ENCODE measurements at regions not wholly inside any gene's neighbourhood (a gene's known extent, or its start where the extent isn't known, plus 50 kb on each side); places are given as distances from the start of the nearest gene placed in this dataset.

DNA sequence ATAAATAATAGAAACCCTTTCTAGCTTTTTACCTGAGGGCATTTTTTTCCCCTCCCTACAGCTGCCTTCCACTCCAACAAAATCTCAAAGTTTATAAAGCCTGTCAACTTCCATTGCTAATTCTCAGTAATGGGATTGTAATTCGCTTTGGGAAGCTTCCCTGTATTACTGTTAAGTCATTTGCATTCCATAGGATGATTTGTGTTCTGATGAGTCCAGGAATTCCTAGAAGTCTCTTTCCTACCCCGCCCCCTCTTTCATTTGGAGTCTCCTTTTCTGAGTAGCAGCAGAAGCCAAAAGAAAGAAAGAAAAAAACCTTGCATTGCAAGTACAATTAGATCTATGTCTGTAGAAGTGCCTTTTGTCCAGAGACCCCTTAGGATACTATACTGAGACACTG lies 1033.3 kb downstream of the IGSF11 start:
- DNase-seq: no peak
- WGBS, 2 donors: 26 to 31% methylated on average over 2 of the region's 2 CpGs
- intact Hi-C loops (cut with DNase I): no loop called here

DNA sequence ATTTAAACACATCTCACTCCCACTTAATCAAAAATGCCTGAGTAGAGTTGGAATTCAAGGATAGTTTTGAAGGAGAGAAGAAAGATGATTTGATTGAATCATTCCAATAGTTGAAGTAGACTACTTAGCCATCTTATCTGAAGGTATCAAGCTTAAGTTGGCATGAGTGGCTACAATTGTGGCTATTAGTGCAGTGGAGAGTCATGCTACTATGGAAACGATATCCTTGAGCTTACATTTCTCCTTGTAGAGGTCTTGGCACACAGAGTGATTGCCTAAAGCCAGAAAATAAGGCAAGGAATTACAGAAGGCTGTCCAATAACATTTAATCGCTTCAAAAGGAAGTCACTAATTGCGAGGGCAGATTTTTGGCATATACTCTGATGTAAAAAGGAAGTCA lies 1022.7 kb downstream of the IGSF11 start:
- intact Hi-C loops (cut with DNase I): no loop called here
- H3K4me1 ChIP-seq: no peaks in the 10 kb centered on the region
- DNase-seq: no peak
- TF ChIP-seq CTCF (IDR thresholded peaks at IDR 0.05) (no peak), POLR2A (IDR thresholded peaks at IDR 0.05) (no peak)
- 32 to 41% methylated on average over 3 of the region's 3 CpGs for WGBS, 2 donors
- H3K27ac ChIP-seq: no peak overlapping the region
- H3K9me3 ChIP-seq: no peaks in the 10 kb centered on the region
- H3K4me3 ChIP-seq (replicated peaks in 1 of 3): no peak overlapping the region
- no peaks in the 10 kb centered on the region for H3K27me3 ChIP-seq
- no peaks in the 10 kb centered on the region for H3K36me3 ChIP-seq

More for the DNA sequence above, 1033.3 kb downstream of the IGSF11 start:
- Histone ChIP-seq H3K4me1 (peaks cover 0 to 6% of the 10 kb centered on the region in 2 donors), H3K9me3 (no peaks in the 10 kb centered on the region), H3K4me3 (replicated peaks in 1 of 3) (no peak overlapping the region), H3K36me3 (no peaks in the 10 kb centered on the region), H3K27ac (no peak overlapping the region), H3K27me3 (no peaks in the 10 kb centered on the region)
- TF ChIP-seq POLR2A (IDR thresholded peaks at IDR 0.05) (no peak), CTCF (IDR thresholded peaks at IDR 0.05) (no peak)

DNA sequence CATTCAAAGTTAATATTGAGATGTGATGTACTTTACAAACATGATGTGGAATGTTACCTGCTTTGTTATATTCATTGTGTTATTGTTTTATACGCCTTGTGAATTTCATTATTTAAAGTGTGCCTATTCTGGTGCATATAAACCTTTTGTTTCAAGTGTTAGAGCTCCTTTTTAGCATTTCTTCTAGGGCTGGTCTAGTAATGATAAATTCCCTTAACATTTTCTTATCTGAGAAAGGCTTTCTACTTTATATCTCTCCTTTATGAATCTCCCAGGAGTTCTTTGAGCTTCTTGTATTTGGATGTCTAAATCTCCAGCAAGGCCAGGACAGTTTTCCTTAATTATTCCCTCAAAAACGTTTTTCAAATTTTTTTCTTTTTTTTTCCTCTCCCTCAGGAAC lies 1005.6 kb downstream of the IGSF11 start:
- Histone ChIP-seq H3K27ac (no peak overlapping the region), H3K9me3 (no peaks in the 10 kb centered on the region), H3K36me3 (no peaks in the 10 kb centered on the region), H3K4me1 (no peaks in the 10 kb centered on the region), H3K4me3 (replicated peaks in 1 of 3) (no peak overlapping the region), H3K27me3 (no peaks in the 10 kb centered on the region)
- TF ChIP-seq CTCF (IDR thresholded peaks at IDR 0.05) (no peak), POLR2A (IDR thresholded peaks at IDR 0.05) (no peak)
- no peak for DNase-seq
- WGBS, 2 donors: 49 to 52% methylated on average over 2 of the region's 2 CpGs
- intact Hi-C loops (cut with DNase I): no loop called here

- Histone ChIP-seq H3K4me1 (no peaks in the 10 kb centered on the region), H3K27ac (no peak overlapping the region), H3K4me3 (replicated peaks in 1 of 3) (no peak overlapping the region), H3K9me3 (no peaks in the 10 kb centered on the region), H3K27me3 (no peaks in the 10 kb centered on the region), H3K36me3 (no peaks in the 10 kb centered on the region)
- TF ChIP-seq CTCF (IDR thresholded peaks at IDR 0.05) (no peak), POLR2A (IDR thresholded peaks at IDR 0.05) (no peak)
- 47 to 48% methylated on average over 1 of the region's 1 CpG for WGBS, 2 donors
- intact Hi-C loops (cut with DNase I): no loop called here
- DNase-seq: no peak
Observed at GRCh38 chr3:118036215-118036614, 998.4 kb downstream of the IGSF11 start.

GRCh38 chr3:118055381-118055780 lies 979.3 kb downstream of the IGSF11 start:
- Histone ChIP-seq H3K9me3 (no peaks in the 10 kb centered on the region), H3K4me3 (replicated peaks in 1 of 3) (no peak overlapping the region), H3K4me1 (no peaks in the 10 kb centered on the region), H3K27ac (no peak overlapping the region), H3K36me3 (no peaks in the 10 kb centered on the region), H3K27me3 (no peaks in the 10 kb centered on the region)
- intact Hi-C loops (cut with DNase I): no loop called here
- TF ChIP-seq CTCF (IDR thresholded peaks at IDR 0.05) (no peak), POLR2A (IDR thresholded peaks at IDR 0.05) (no peak)
- 0 to 3% methylated on average over 1 of the region's 1 CpG for WGBS, 2 donors
- DNase-seq: no peak

All from thyroid gland (tissue), 4 donors.